IPS-18a (cell line): ENCODE measurements at regions not wholly inside any gene's neighbourhood (a gene's known extent, or its start where the extent isn't known, plus 50 kb on each side); places are given as distances from the start of the nearest gene placed in this dataset.

Experiments
- H3K27ac ChIP-seq: one replicate; pipeline ENCODE4 v1.5.1; 2013; ENCODE audit warnings: low read length
- H3K27me3 ChIP-seq: one replicate; pipeline ENCODE4 v1.6.1; 2013; ENCODE audit warnings: mild to moderate bottlenecking, low read length; ENCODE audit not compliant: control insufficient read depth, insufficient read depth
- H3K36me3 ChIP-seq: one replicate; pipeline ENCODE4 v1.6.1; 2013; ENCODE audit warnings: low read depth, low read length; ENCODE audit not compliant: control insufficient read depth
- H3K4me1 ChIP-seq: one replicate; pipeline ENCODE4 v1.6.1; 2013; ENCODE audit warnings: low read depth, low read length; ENCODE audit not compliant: control insufficient read depth
- H3K4me3 ChIP-seq: one replicate; pipeline ENCODE4 v1.5.1; 2013; ENCODE audit warnings: low read length
- H3K9ac ChIP-seq: one replicate; pipeline ENCODE4 v1.6.1; 2013; ENCODE audit warnings: mild to moderate bottlenecking, low read length, moderate library complexity
- H3K9me3 ChIP-seq: one replicate; pipeline ENCODE4 v1.6.1; 2013; ENCODE audit warnings: low read depth, low read length; ENCODE audit not compliant: control insufficient read depth

DNA sequence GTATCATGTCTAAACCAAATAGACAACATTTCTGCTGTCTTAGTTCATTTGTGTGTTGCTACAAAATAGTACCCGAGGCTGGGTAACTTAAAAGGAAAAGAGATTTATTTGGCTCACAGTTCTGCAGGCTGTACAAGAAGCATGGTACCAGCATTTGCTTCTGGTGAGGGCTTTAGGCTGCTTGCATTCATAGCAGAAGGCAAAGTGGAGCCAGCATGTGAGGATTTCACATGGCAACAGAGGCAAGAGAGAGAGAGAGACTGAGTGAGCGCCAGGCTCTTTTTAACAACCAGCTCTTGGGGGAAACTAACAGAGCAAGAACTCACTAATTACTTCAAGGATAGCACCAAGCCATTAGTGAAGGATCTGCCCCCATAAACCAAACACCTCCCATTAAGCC is 271.4 kb upstream of the SRRM4 start:
- Histone ChIP-seq H3K9me3 (no peaks in the 10 kb centered on the region), H3K9ac (no peak overlapping the region), H3K27me3 (no peaks in the 10 kb centered on the region), H3K4me1 (no peaks in the 10 kb centered on the region), H3K27ac (no peak overlapping the region), H3K36me3 (no peaks in the 10 kb centered on the region), H3K4me3 (no peak overlapping the region)

DNA sequence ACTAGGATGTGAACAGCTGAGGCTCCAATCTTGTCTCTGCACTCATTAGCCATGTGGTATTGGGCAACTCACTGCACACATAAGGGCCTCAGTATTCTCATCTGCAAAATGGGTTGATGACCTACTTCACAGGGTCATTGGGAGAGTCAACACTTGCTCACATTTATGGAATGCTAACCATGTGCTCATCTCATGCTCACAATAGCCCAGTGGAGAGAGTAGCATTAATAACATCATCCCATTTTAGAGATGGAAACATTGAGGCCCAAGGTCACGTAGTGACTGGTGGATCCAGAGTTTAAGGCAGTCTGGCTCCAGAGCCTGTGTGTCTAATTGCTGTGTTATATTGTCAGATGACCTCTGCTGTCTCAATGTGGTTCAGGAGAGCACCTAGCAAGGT is 270.2 kb upstream of the SRRM4 start:
- Histone ChIP-seq H3K4me1 (no peaks in the 10 kb centered on the region), H3K4me3 (no peak overlapping the region), H3K36me3 (no peaks in the 10 kb centered on the region), H3K27ac (no peak overlapping the region), H3K9me3 (no peaks in the 10 kb centered on the region), H3K9ac (no peak overlapping the region), H3K27me3 (no peaks in the 10 kb centered on the region)

DNA sequence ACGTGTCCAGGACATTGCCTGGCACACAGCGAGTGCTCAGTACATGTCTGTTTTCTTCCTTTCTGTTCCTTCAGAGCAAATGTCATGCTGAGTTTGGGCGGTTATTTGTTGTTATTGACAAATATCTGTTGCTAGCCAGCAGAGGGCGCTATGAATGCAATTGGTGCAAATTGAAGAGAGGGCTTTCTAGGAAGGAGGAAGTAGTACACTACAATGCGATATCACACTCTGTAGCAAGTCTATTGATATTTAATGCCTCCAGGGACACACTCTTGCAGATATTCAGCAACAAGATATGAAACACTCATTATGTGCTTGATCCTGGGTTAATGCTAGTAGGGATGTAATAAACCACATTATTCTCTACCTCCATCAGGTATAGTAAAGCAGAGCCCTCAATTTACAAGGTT is 267.3 kb upstream of the SRRM4 start:
- Histone ChIP-seq H3K9ac (no peak overlapping the region), H3K36me3 (no peaks in the 10 kb centered on the region), H3K4me1 (no peaks in the 10 kb centered on the region), H3K27ac (no peak overlapping the region), H3K4me3 (no peak overlapping the region), H3K9me3 (no peaks in the 10 kb centered on the region), H3K27me3 (no peaks in the 10 kb centered on the region)

DNA sequence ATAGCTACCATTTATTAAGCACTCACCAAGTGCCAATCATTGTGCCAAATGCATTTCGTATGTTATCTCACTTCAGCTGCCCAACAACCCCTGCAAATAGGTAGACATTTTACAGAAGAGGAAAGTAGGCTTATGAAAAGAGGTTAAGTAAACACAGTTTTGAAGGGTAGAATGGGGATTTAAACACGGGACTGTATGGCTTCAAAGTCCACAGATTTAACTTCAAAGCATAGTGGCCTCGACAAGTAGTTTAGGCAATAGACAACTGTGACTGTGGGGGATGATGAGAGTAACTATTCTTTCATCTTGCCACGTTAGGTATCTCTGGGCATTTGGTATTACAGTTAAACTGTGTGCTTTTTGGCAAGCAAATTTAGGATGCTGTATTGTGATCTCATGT is 266.8 kb upstream of the SRRM4 start:
- H3K9ac ChIP-seq = no peak overlapping the region
- H3K4me1 ChIP-seq = no peaks in the 10 kb centered on the region

GRCh38 chr12:118715647-118716046 is 265.7 kb upstream of the SRRM4 start:
- H3K27ac ChIP-seq = no peak overlapping the region
- H3K4me1 ChIP-seq = no peaks in the 10 kb centered on the region
- H3K27me3 ChIP-seq = no peaks in the 10 kb centered on the region
- H3K9me3 ChIP-seq = no peaks in the 10 kb centered on the region
- no peaks in the 10 kb centered on the region for H3K36me3 ChIP-seq
- H3K4me3 ChIP-seq = no peak overlapping the region
- H3K9ac ChIP-seq = no peak overlapping the region

More for the DNA sequence above, 266.8 kb upstream of the SRRM4 start:
- H3K9me3 ChIP-seq = no peaks in the 10 kb centered on the region
- H3K4me3 ChIP-seq = no peak overlapping the region
- no peak overlapping the region for H3K27ac ChIP-seq
- no peaks in the 10 kb centered on the region for H3K27me3 ChIP-seq
- H3K36me3 ChIP-seq = no peaks in the 10 kb centered on the region

GRCh38 chr12:118727196-118727978 is 254.0 kb upstream of the SRRM4 start:
- Histone ChIP-seq H3K4me1 (no peaks in the 10 kb centered on the region), H3K9ac (no peak overlapping the region), H3K9me3 (peaks cover 4% of the 10 kb centered on the region), H3K4me3 (no peak overlapping the region), H3K27ac (no peak overlapping the region), H3K36me3 (no peaks in the 10 kb centered on the region), H3K27me3 (no peaks in the 10 kb centered on the region)

- no peaks in the 10 kb centered on the region for H3K36me3 ChIP-seq
- no peaks in the 10 kb centered on the region for H3K4me1 ChIP-seq
- H3K27ac ChIP-seq = no peak overlapping the region
- H3K9ac ChIP-seq = no peak overlapping the region
- H3K27me3 ChIP-seq = no peaks in the 10 kb centered on the region
- no peak overlapping the region for H3K4me3 ChIP-seq
- peaks cover 4% of the 10 kb centered on the region for H3K9me3 ChIP-seq
These were observed 253.4 kb upstream of the SRRM4 start for GRCh38 chr12:118727979-118728366.

- Histone ChIP-seq H3K27me3 (no peaks in the 10 kb centered on the region), H3K9ac (no peak overlapping the region), H3K4me1 (no peaks in the 10 kb centered on the region), H3K27ac (no peak overlapping the region), H3K36me3 (no peaks in the 10 kb centered on the region), H3K4me3 (no peak overlapping the region), H3K9me3 (peaks cover 4% of the 10 kb centered on the region)
These were observed 247.1 kb upstream of the SRRM4 start for GRCh38 chr12:118734266-118734665.

- Histone ChIP-seq H3K27me3 (no peaks in the 10 kb centered on the region), H3K4me1 (peaks cover 6% of the 10 kb centered on the region), H3K36me3 (no peaks in the 10 kb centered on the region), H3K9me3 (no peaks in the 10 kb centered on the region), H3K27ac (no peak overlapping the region), H3K4me3 (no peak overlapping the region), H3K9ac (no peak overlapping the region)
These were observed 243.3 kb upstream of the SRRM4 start for GRCh38 chr12:118737985-118738540.

DNA sequence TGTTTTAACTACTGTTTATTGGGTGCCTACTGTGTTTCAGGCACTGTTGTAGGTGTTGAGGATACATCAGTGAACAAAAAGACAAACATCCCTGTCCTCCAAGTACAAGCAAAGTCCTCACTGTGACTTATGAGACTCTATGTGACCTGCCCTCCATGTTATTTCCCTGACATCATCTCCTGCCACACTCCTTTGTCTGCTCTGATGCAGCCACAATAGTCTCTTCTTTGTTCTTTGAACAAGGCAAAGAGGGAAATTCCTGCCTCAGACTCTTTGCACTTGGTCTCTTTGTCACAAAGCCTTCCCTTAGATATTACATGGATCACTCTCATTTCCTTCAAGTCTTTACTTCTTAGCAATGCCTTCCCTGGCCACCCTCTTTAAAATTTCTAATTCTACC is 240.1 kb upstream of the SRRM4 start:
- Histone ChIP-seq H3K4me3 (no peak overlapping the region), H3K27ac (no peak overlapping the region), H3K9ac (no peak overlapping the region), H3K27me3 (no peaks in the 10 kb centered on the region), H3K9me3 (no peaks in the 10 kb centered on the region), H3K4me1 (peaks cover 6% of the 10 kb centered on the region), H3K36me3 (no peaks in the 10 kb centered on the region)

GRCh38 chr12:118742431-118742830 is 238.9 kb upstream of the SRRM4 start:
- Histone ChIP-seq H3K9me3 (no peaks in the 10 kb centered on the region), H3K9ac (no peak overlapping the region), H3K4me3 (no peak overlapping the region), H3K27ac (no peak overlapping the region), H3K27me3 (no peaks in the 10 kb centered on the region), H3K36me3 (no peaks in the 10 kb centered on the region), H3K4me1 (peaks cover 6% of the 10 kb centered on the region)
